ENCODE measurements at regions not wholly inside any gene's neighbourhood (a gene's known extent, or its start where the extent isn't known, plus 50 kb on each side); places are given as distances from the start of the nearest gene placed in this dataset.

DNA sequence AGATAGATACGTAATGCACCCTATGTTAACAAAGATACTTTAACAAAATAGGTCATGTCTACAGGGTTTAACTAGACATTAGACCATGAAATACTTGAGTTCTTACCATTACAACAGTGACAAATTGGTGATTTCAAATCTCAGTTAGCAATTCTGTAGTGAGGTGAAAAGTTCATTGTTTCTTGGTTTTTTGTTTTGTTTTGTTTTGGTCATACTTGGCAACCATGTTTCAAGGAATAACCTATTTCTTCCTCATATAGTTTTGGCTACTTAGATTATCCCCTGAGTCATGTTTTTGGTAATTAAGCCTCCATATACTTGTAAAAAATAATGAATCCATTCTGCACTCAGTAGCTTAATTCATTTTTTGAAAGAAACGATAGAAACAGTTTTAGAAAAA lies 1200.4 kb downstream of the DIAPH3 start:
- TF ChIP-seq, protein P1, sequence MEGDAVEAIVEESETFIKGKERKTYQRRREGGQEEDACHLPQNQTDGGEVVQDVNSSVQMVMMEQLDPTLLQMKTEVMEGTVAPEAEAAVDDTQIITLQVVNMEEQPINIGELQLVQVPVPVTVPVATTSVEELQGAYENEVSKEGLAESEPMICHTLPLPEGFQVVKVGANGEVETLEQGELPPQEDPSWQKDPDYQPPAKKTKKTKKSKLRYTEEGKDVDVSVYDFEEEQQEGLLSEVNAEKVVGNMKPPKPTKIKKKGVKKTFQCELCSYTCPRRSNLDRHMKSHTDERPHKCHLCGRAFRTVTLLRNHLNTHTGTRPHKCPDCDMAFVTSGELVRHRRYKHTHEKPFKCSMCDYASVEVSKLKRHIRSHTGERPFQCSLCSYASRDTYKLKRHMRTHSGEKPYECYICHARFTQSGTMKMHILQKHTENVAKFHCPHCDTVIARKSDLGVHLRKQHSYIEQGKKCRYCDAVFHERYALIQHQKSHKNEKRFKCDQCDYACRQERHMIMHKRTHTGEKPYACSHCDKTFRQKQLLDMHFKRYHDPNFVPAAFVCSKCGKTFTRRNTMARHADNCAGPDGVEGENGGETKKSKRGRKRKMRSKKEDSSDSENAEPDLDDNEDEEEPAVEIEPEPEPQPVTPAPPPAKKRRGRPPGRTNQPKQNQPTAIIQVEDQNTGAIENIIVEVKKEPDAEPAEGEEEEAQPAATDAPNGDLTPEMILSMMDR (IDR thresholded peaks at IDR 0.05), result no peak
- TF ChIP-seq POLR2A (IDR thresholded peaks at IDR 0.05) (no peak), POLR2AphosphoS5 (IDR thresholded peaks at IDR 0.05) (no peak)

Measured in prostate gland (tissue), 2 donors.